ENCODE measurements at regions not wholly inside any gene's neighbourhood (a gene's known extent, or its start where the extent isn't known, plus 50 kb on each side); places are given as distances from the start of the nearest gene placed in this dataset.
"Not testable (repeated sequence)": the region's sequence is repeated elsewhere in the genome, so short reads cannot be mapped to it uniquely, and the experiment has no call there.

- DNase-seq (ENCODE audit: low read depth in 1 of 2, low spot score in 1 of 2): no peak
- H3K27me3 ChIP-seq (ENCODE audit: insufficient read depth, poor library complexity, severe bottlenecking): no peaks in the 10 kb centered on the region
- no peak overlapping the region for H3K4me3 ChIP-seq (replicated peaks; ENCODE audit: insufficient read depth, low read length)
- H3K27ac ChIP-seq (replicated peaks): no peak overlapping the region
- TF ChIP-seq SPI1 (IDR thresholded peaks at IDR 0.05; ENCODE audit: borderline replicate concordance, low read depth): no peak
- no peak for TF ChIP-seq POLR2AphosphoS5 (IDR thresholded peaks at IDR 0.05; ENCODE audit: low read depth)
- TF ChIP-seq CTCF (IDR thresholded peaks at IDR 0.05; ENCODE audit: insufficient read depth, low read length): no peak
- TF ChIP-seq GABPA (IDR thresholded peaks at IDR 0.05; ENCODE audit: low read depth): no peak
- no peak for TF ChIP-seq REST (IDR thresholded peaks at IDR 0.05; ENCODE audit: insufficient replicate concordance, low read depth)
These were observed 423.4 kb upstream of the IMPG1 start for GRCh38 chr6:76495909-76496308.

GRCh38 chr6:76491376-76491775 lies 418.9 kb upstream of the IMPG1 start:
- H3K27me3 ChIP-seq (ENCODE audit: insufficient read depth, poor library complexity, severe bottlenecking); H3K4me3 ChIP-seq (replicated peaks; ENCODE audit: insufficient read depth, low read length); H3K27ac ChIP-seq (replicated peaks); DNase-seq (ENCODE audit: low read depth in 1 of 2, low spot score in 1 of 2): not testable (repeated sequence)

- Histone ChIP-seq H3K27ac (replicated peaks) (no peak overlapping the region), H3K27me3 (ENCODE audit: insufficient read depth, poor library complexity, severe bottlenecking) (no peaks in the 10 kb centered on the region), H3K4me3 (replicated peaks; ENCODE audit: insufficient read depth, low read length) (no peak overlapping the region)
- TF ChIP-seq SPI1 (IDR thresholded peaks at IDR 0.05; ENCODE audit: borderline replicate concordance, low read depth) (no peak), REST (IDR thresholded peaks at IDR 0.05; ENCODE audit: insufficient replicate concordance, low read depth) (no peak), GABPA (IDR thresholded peaks at IDR 0.05; ENCODE audit: low read depth) (no peak), CTCF (IDR thresholded peaks at IDR 0.05; ENCODE audit: insufficient read depth, low read length) (no peak), POLR2AphosphoS5 (IDR thresholded peaks at IDR 0.05; ENCODE audit: low read depth) (no peak)
- no peak for DNase-seq (ENCODE audit: low read depth in 1 of 2, low spot score in 1 of 2)
These were observed 418.0 kb upstream of the IMPG1 start for GRCh38 chr6:76490456-76490855.

- H3K4me3 ChIP-seq (replicated peaks; ENCODE audit: insufficient read depth, low read length): no peak overlapping the region
- TF ChIP-seq SPI1 (IDR thresholded peaks at IDR 0.05; ENCODE audit: borderline replicate concordance, low read depth) (no peak), POLR2AphosphoS5 (IDR thresholded peaks at IDR 0.05; ENCODE audit: low read depth) (no peak), REST (IDR thresholded peaks at IDR 0.05; ENCODE audit: insufficient replicate concordance, low read depth) (no peak), CTCF (IDR thresholded peaks at IDR 0.05; ENCODE audit: insufficient read depth, low read length) (no peak)
- DNase-seq (ENCODE audit: low read depth in 1 of 2, low spot score in 1 of 2): no peak
- H3K27me3 ChIP-seq (ENCODE audit: insufficient read depth, poor library complexity, severe bottlenecking): no peaks in the 10 kb centered on the region
- H3K27ac ChIP-seq (replicated peaks): no peak overlapping the region
These were observed 408.6 kb upstream of the IMPG1 start for GRCh38 chr6:76481101-76481500.

Measured in HL-60 (cell line).